ENCODE measurements at regions not wholly inside any gene's neighbourhood (a gene's known extent, or its start where the extent isn't known, plus 50 kb on each side); places are given as distances from the start of the nearest gene placed in this dataset.

GRCh38 chr2:21658907-21659477 lies 535.2 kb downstream of the TDRD15 start:
- Histone ChIP-seq H3K36me3 (no peaks in the 10 kb centered on the region), H3K27me3 (replicated peaks) (no peaks in the 10 kb centered on the region), H3K27ac (no peak overlapping the region), H3K4me1 (replicated peaks) (no peaks in the 10 kb centered on the region), H3K9me3 (replicated peaks) (no peaks in the 10 kb centered on the region), H3K4me3 (no peak overlapping the region)
- no peak for DNase-seq (ENCODE audit: low read depth in 1 of 2, low spot score in 2 of 2)

DNA sequence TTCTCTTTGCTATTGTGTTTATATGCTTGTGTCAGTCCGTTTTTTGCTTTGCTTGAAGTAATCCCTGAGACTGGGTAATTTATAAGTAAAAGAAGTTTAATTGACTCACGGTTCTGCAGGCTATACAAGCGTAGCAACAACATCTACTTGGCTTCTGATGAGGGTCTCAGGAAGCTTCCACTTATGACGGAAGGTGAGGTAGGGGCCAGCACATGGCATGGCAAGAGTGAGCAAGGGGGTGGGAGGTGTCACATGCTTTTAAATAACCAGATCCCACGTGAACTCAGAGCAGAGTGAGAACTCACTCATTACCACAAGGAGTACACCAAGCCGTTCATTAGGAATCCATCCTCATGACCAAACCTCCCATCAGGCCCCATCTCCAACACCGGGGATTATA lies 540.3 kb downstream of the TDRD15 start:
- Histone ChIP-seq H3K27ac (no peak overlapping the region), H3K9me3 (replicated peaks) (no peaks in the 10 kb centered on the region), H3K4me3 (no peak overlapping the region), H3K36me3 (no peaks in the 10 kb centered on the region), H3K4me1 (replicated peaks) (no peaks in the 10 kb centered on the region), H3K27me3 (replicated peaks) (no peaks in the 10 kb centered on the region)
- DNase-seq (ENCODE audit: low read depth in 1 of 2, low spot score in 2 of 2): no peak

DNA sequence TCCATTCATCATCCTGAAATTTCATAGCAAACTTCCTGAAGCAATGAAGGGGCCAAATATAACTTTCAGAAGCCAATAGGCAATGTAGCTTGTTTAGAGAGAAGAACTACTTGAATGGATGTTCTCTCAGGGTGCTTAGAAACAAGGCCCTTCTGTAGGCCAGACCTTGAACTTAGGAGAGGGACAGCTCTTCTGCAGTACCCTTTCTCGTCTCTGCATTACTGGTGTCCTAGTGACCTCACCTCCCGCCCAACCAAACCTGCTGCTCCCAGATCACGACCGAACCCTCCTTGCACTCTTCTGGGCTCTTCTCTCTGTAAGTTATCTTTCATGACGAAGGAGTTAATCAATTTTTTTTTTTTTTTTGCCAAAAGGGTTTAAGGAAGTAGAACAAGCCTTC lies 543.9 kb downstream of the TDRD15 start:
- no peaks in the 10 kb centered on the region for H3K36me3 ChIP-seq
- H3K9me3 ChIP-seq (replicated peaks): no peaks in the 10 kb centered on the region
- no peaks in the 10 kb centered on the region for H3K27me3 ChIP-seq (replicated peaks)
- no peaks in the 10 kb centered on the region for H3K4me1 ChIP-seq (replicated peaks)
- H3K27ac ChIP-seq: no peak overlapping the region
- no peak for DNase-seq (ENCODE audit: low read depth in 1 of 2, low spot score in 2 of 2)
- no peak overlapping the region for H3K4me3 ChIP-seq

GRCh38 chr2:21668078-21668710 lies 544.4 kb downstream of the TDRD15 start:
- Histone ChIP-seq H3K4me3 (no peak overlapping the region), H3K4me1 (replicated peaks) (no peaks in the 10 kb centered on the region), H3K36me3 (no peaks in the 10 kb centered on the region), H3K27me3 (replicated peaks) (no peaks in the 10 kb centered on the region), H3K9me3 (replicated peaks) (no peaks in the 10 kb centered on the region), H3K27ac (no peak overlapping the region)
- no peak for DNase-seq (ENCODE audit: low read depth in 1 of 2, low spot score in 2 of 2)

GRCh38 chr2:21676041-21676440 lies 552.3 kb downstream of the TDRD15 start:
- Histone ChIP-seq H3K4me3 (no peak overlapping the region), H3K36me3 (no peaks in the 10 kb centered on the region), H3K4me1 (replicated peaks) (no peaks in the 10 kb centered on the region), H3K27me3 (replicated peaks) (no peaks in the 10 kb centered on the region), H3K27ac (no peak overlapping the region), H3K9me3 (replicated peaks) (no peaks in the 10 kb centered on the region)
- DNase-seq (ENCODE audit: low read depth in 1 of 2, low spot score in 2 of 2): no peak

DNA sequence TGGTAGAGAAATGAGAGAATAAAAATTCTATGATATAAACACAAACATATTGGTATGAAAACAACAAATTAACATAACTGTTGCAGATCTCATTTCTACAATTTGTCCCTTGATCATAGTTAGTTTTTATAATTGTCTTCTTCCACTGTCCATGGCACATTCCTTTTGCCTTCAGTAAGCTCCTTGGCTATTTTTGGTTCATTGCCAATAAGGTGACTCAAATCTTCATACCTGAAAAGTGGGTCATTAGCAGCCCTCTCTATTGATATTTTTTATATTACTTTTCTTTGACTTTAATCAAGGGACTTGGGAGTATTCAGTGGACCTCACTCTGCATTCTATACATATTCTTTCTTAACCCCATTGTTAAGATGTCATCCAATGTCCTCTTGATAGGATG lies 552.9 kb downstream of the TDRD15 start:
- Histone ChIP-seq H3K4me1 (replicated peaks) (no peaks in the 10 kb centered on the region), H3K4me3 (no peak overlapping the region), H3K36me3 (no peaks in the 10 kb centered on the region), H3K27ac (no peak overlapping the region), H3K9me3 (replicated peaks) (no peaks in the 10 kb centered on the region), H3K27me3 (replicated peaks) (no peaks in the 10 kb centered on the region)
- no peak for DNase-seq (ENCODE audit: low read depth in 1 of 2, low spot score in 2 of 2)

GRCh38 chr2:21683838-21684237 lies 560.1 kb downstream of the TDRD15 start:
- H3K27me3 ChIP-seq (replicated peaks): no peaks in the 10 kb centered on the region
- H3K27ac ChIP-seq: no peak overlapping the region
- H3K4me3 ChIP-seq: no peak overlapping the region
- H3K4me1 ChIP-seq (replicated peaks): no peaks in the 10 kb centered on the region
- DNase-seq (ENCODE audit: low read depth in 1 of 2, low spot score in 2 of 2): no peak
- no peaks in the 10 kb centered on the region for H3K36me3 ChIP-seq
- H3K9me3 ChIP-seq (replicated peaks): no peaks in the 10 kb centered on the region

- DNase-seq (ENCODE audit: low read depth in 1 of 2, low spot score in 2 of 2): no peak
- Histone ChIP-seq H3K27me3 (replicated peaks) (no peaks in the 10 kb centered on the region), H3K27ac (no peak overlapping the region), H3K9me3 (replicated peaks) (no peaks in the 10 kb centered on the region), H3K36me3 (no peaks in the 10 kb centered on the region), H3K4me3 (no peak overlapping the region), H3K4me1 (replicated peaks) (no peaks in the 10 kb centered on the region)
Measured at GRCh38 chr2:21687589-21687988, 563.8 kb downstream of the TDRD15 start.

DNA sequence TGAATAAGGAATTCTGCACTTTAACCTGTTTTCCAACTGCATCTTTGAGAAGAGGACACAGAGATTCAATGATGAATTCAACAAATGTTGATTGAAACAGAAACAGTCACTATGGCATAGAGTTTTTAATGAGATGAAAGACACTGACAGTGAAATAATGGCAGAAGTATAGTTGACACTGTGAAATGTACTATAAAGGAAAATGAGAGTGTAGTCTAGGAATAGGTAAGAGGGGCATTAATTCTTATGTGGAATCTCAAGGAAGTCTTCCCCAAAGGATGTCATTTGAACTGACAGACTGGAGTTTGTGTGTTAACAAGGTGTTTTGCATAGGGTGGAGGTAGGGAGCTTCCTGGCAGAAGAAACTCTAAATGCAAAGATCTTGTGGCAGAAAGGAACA lies 566.2 kb downstream of the TDRD15 start:
- Histone ChIP-seq H3K36me3 (no peaks in the 10 kb centered on the region), H3K27me3 (replicated peaks) (no peaks in the 10 kb centered on the region), H3K4me3 (no peak overlapping the region), H3K9me3 (replicated peaks) (no peaks in the 10 kb centered on the region), H3K27ac (no peak overlapping the region), H3K4me1 (replicated peaks) (no peaks in the 10 kb centered on the region)
- DNase-seq (ENCODE audit: low read depth in 1 of 2, low spot score in 2 of 2): no peak

DNA sequence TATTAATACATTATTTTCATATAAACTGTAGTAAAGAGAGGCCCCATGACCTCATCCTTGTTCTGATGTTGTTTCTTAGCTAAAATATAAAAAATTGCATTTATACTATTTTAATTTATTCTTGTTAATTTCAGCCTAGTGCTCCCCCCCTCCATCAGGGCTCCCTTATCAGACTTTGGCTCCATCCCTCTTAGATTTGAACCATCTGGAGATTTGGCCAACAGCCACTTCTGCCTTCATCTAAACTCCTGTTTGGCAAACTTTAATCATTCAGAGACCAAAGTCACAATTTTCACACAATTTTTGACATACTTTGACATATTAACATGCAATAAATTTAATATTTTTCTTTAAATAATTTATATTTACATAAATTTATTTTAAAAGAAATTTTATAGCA lies 569.3 kb downstream of the TDRD15 start:
- Histone ChIP-seq H3K27ac (no peak overlapping the region), H3K9me3 (replicated peaks) (no peaks in the 10 kb centered on the region), H3K27me3 (replicated peaks) (no peaks in the 10 kb centered on the region), H3K4me3 (no peak overlapping the region), H3K4me1 (replicated peaks) (no peaks in the 10 kb centered on the region), H3K36me3 (no peaks in the 10 kb centered on the region)
- no peak for DNase-seq (ENCODE audit: low read depth in 1 of 2, low spot score in 2 of 2)

GRCh38 chr2:21694079-21694878 lies 570.5 kb downstream of the TDRD15 start:
- no peak overlapping the region for H3K27ac ChIP-seq
- no peak for DNase-seq (ENCODE audit: low read depth in 1 of 2, low spot score in 2 of 2)
- no peaks in the 10 kb centered on the region for H3K9me3 ChIP-seq (replicated peaks)
- no peaks in the 10 kb centered on the region for H3K27me3 ChIP-seq (replicated peaks)
- H3K36me3 ChIP-seq: no peaks in the 10 kb centered on the region
- H3K4me3 ChIP-seq: no peak overlapping the region
- H3K4me1 ChIP-seq (replicated peaks): no peaks in the 10 kb centered on the region

- Histone ChIP-seq H3K27ac (no peak overlapping the region), H3K4me1 (replicated peaks) (no peaks in the 10 kb centered on the region), H3K4me3 (no peak overlapping the region), H3K36me3 (no peaks in the 10 kb centered on the region), H3K27me3 (replicated peaks) (no peaks in the 10 kb centered on the region), H3K9me3 (replicated peaks) (no peaks in the 10 kb centered on the region)
- no peak for DNase-seq (ENCODE audit: low read depth in 1 of 2, low spot score in 2 of 2)
Measured at GRCh38 chr2:21696900-21697299, 573.1 kb downstream of the TDRD15 start.

GRCh38 chr2:21700644-21701043 lies 576.9 kb downstream of the TDRD15 start:
- Histone ChIP-seq H3K36me3 (no peaks in the 10 kb centered on the region), H3K9me3 (replicated peaks) (no peaks in the 10 kb centered on the region), H3K27ac (no peak overlapping the region), H3K27me3 (replicated peaks) (no peaks in the 10 kb centered on the region), H3K4me3 (no peak overlapping the region), H3K4me1 (replicated peaks) (no peaks in the 10 kb centered on the region)
- no peak for DNase-seq (ENCODE audit: low read depth in 1 of 2, low spot score in 2 of 2)

DNA sequence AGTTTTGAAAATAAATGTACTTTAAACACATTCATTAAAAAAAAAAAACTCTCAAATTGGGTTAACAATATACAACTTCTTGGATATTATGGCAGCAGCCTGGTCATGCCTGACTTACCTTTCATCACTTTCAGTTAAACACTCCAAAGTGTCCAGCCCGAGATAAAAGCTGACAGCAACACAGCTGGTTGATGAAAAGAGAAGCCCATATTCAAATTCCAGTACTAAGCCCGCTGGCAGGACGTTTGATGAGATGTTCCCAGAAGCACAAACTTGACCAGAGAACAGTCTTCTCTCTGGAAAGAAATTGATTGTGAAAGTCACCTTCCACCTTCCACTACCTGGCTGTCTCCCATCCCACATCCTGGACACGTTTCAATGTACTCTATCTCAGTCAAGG lies 586.3 kb downstream of the TDRD15 start:
- Histone ChIP-seq H3K9me3 (replicated peaks) (no peaks in the 10 kb centered on the region), H3K27ac (no peak overlapping the region), H3K36me3 (no peaks in the 10 kb centered on the region), H3K4me1 (replicated peaks) (no peaks in the 10 kb centered on the region), H3K27me3 (replicated peaks) (no peaks in the 10 kb centered on the region), H3K4me3 (no peak overlapping the region)
- DNase-seq (ENCODE audit: low read depth in 1 of 2, low spot score in 2 of 2): no peak

Data from SJSA1 (cell line).